Liver (tissue), 7 donors: ENCODE measurements at regions not wholly inside any gene's neighbourhood (a gene's known extent, or its start where the extent isn't known, plus 50 kb on each side); places are given as distances from the start of the nearest gene placed in this dataset.
A peak's percentile ranks its signal among the peaks of the same experiment; 100 is the strongest.
"Not testable (repeated sequence)": the region's sequence is repeated elsewhere in the genome, so short reads cannot be mapped to it uniquely, and the experiment has no call there.

Experiments used
- DNase-seq: peaks from one replicate; pipeline ENCODE4 v3.0.0-alpha.2; 2017; ENCODE audit warnings: low spot score
- H3K27ac ChIP-seq, 2 donors: one replicate each; pipeline ENCODE4 v1.7.0; 2013; ENCODE audit warnings: inconsistent platforms in 2 of 2, low read length in 2 of 2, control low read depth in 1 of 2, low read depth in 1 of 2, mild to moderate bottlenecking in 1 of 2
- H3K27me3 ChIP-seq, 4 donors: one replicate each; pipeline versions ENCODE4 v1.6.1 to v1.7.0; 2013; ENCODE audit warnings: low read length in 3 of 4, inconsistent platforms in 1 of 4, mild to moderate bottlenecking in 1 of 4, moderate library complexity in 1 of 4; ENCODE audit not compliant: control insufficient read depth in 4 of 4, insufficient read depth in 4 of 4
- H3K36me3 ChIP-seq, 4 donors: one replicate each; pipeline versions ENCODE4 v1.6.1 to v1.7.0; 2013; ENCODE audit warnings: low read length in 3 of 4, mild to moderate bottlenecking in 3 of 4, low read depth in 1 of 4, moderate library complexity in 1 of 4; ENCODE audit not compliant: control insufficient read depth in 4 of 4, insufficient read depth in 3 of 4
- H3K4me1 ChIP-seq, 4 donors: one replicate each; pipeline versions ENCODE4 v1.6.1 to v1.7.0; 2013; ENCODE audit warnings: low read length in 3 of 4, mild to moderate bottlenecking in 3 of 4, moderate library complexity in 1 of 4; ENCODE audit not compliant: control insufficient read depth in 4 of 4, insufficient read depth in 4 of 4
- H3K4me3 ChIP-seq, 3 donors: one replicate each; pipeline versions ENCODE4 v1.6.1 to v1.7.0; 2013; ENCODE audit warnings: low read length in 3 of 3, control low read depth in 1 of 3, low read depth in 1 of 3, mild to moderate bottlenecking in 1 of 3
- H3K9ac ChIP-seq, 2 donors: one replicate each; pipeline ENCODE4 v1.7.0; 2013; ENCODE audit warnings: low read length in 2 of 2, mild to moderate bottlenecking in 2 of 2, moderate library complexity in 2 of 2, control low read depth in 1 of 2, low read depth in 1 of 2
- H3K9me3 ChIP-seq, 4 donors: one replicate each; pipeline versions ENCODE4 v1.6.1 to v1.7.0; 2013; ENCODE audit warnings: low read length in 3 of 4; ENCODE audit not compliant: control insufficient read depth in 4 of 4
- ATF3 ChIP-seq: IDR thresholded peaks from 2 replicates; pipeline ENCODE4 v1.6.1; 2016; ENCODE audit warnings: antibody characterized with exemption
- EGR1 ChIP-seq, 2 donors: IDR thresholded peaks; 2 replicates each; pipeline ENCODE4 v1.6.1; 2016 to 2018; ENCODE audit warnings: antibody characterized with exemption in 2 of 2, low read depth in 2 of 2
- FOXA1 ChIP-seq: IDR thresholded peaks from 2 replicates; pipeline ENCODE4 v1.6.1; 2016; ENCODE audit warnings: antibody characterized with exemption
- FOXA2 ChIP-seq: IDR thresholded peaks from 2 replicates; pipeline ENCODE4 v1.6.1; 2016; ENCODE audit warnings: antibody characterized with exemption
- GABPA ChIP-seq, 2 donors: IDR thresholded peaks in 1 of 2; conservative IDR thresholded peaks in 1 of 2; 2 replicates each; pipeline ENCODE4 v1.6.1; 2016; ENCODE audit warnings: antibody characterized with exemption in 2 of 2, mild to moderate bottlenecking in 1 of 2, moderate library complexity in 1 of 2
- HNF4A ChIP-seq, 2 donors: conservative IDR thresholded peaks; 2 replicates each; pipeline ENCODE4 v1.6.1; 2016; ENCODE audit warnings: antibody characterized with exemption in 2 of 2, mild to moderate bottlenecking in 2 of 2
- MAX ChIP-seq: IDR thresholded peaks from 2 replicates; pipeline ENCODE4 v1.6.1; 2016; ENCODE audit warnings: antibody characterized with exemption
- NR2F2 ChIP-seq: IDR thresholded peaks from 2 replicates; pipeline ENCODE4 v1.6.1; 2016; ENCODE audit warnings: antibody characterized with exemption
- RAD21 ChIP-seq, 2 donors: IDR thresholded peaks; 2 replicates each; pipeline ENCODE4 v1.6.1; 2016; ENCODE audit warnings: antibody characterized with exemption in 2 of 2, mild to moderate bottlenecking in 2 of 2
- SP1 ChIP-seq: IDR thresholded peaks from 2 replicates; pipeline ENCODE4 v1.6.1; 2018; ENCODE audit warnings: antibody characterized with exemption, mild to moderate bottlenecking
- TAF1 ChIP-seq: conservative IDR thresholded peaks from 2 replicates; pipeline ENCODE4 v1.6.1; 2016; ENCODE audit warnings: antibody characterized with exemption, mild to moderate bottlenecking
- ZBTB33 ChIP-seq: IDR thresholded peaks from 2 replicates; pipeline ENCODE4 v1.6.1; 2016; ENCODE audit warnings: antibody characterized with exemption
- WGBS: extraction: QIAGEN DNeasy Blood & Tissue Kit; methylation state at CpG from one replicate; pipeline ENCODE4 v1.1.7; 2013; 5-methylcytosine and 5-hydroxymethylcytosine counted together
- TF ChIP-seq, protein P1 (sequence below): IDR thresholded peaks from 2 replicates; pipeline ENCODE4 v1.6.1; 2016; ENCODE audit warnings: antibody characterized with exemption, mild to moderate bottlenecking
- donor health status: healthy.
- donor health status: healthy.
- donor health status: healthy.
- donor health status: healthy.

DNA sequence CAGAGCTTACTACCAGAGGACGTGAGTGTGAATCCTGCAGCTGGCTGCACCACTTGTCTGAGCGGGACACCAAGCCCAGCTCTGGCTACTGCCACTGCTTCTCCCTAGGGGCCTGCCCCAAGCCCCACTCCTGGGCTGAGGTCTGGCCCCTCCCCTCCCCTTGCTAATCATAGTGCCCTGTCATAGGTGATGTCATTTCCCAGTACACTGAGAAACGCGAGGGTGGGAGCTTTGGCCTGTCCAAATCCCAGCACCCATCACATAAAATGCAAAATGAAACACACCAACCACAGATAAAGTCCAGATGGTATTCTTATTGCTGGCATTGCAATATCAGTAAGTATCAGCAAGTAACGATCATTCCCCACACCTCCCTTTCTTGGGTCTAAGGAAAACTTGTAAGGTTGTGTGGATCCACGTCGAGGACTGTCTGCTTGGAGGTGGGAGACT is 77.7 kb downstream of the TOMM20 start:
- Histone ChIP-seq H3K9me3 (no peaks in the 10 kb centered on the region), H3K36me3 (no peaks in the 10 kb centered on the region), H3K4me1 (peaks cover 5 to 12% (median 8%) of the 10 kb centered on the region in 4 donors), H3K9ac (no peak overlapping the region), H3K4me3 (no peak overlapping the region), H3K27me3 (no peaks in the 10 kb centered on the region), H3K27ac (peak overlapping the region; percentile 6 to 73)
- WGBS: 77% methylated on average over 7 of the region's 7 CpGs
- DNase-seq: no peak
- TF ChIP-seq ZBTB33 (no peak), FOXA2 (no peak), RAD21 (IDR thresholded peaks at IDR 0.05) (no peak)
- TF ChIP-seq, protein P1, sequence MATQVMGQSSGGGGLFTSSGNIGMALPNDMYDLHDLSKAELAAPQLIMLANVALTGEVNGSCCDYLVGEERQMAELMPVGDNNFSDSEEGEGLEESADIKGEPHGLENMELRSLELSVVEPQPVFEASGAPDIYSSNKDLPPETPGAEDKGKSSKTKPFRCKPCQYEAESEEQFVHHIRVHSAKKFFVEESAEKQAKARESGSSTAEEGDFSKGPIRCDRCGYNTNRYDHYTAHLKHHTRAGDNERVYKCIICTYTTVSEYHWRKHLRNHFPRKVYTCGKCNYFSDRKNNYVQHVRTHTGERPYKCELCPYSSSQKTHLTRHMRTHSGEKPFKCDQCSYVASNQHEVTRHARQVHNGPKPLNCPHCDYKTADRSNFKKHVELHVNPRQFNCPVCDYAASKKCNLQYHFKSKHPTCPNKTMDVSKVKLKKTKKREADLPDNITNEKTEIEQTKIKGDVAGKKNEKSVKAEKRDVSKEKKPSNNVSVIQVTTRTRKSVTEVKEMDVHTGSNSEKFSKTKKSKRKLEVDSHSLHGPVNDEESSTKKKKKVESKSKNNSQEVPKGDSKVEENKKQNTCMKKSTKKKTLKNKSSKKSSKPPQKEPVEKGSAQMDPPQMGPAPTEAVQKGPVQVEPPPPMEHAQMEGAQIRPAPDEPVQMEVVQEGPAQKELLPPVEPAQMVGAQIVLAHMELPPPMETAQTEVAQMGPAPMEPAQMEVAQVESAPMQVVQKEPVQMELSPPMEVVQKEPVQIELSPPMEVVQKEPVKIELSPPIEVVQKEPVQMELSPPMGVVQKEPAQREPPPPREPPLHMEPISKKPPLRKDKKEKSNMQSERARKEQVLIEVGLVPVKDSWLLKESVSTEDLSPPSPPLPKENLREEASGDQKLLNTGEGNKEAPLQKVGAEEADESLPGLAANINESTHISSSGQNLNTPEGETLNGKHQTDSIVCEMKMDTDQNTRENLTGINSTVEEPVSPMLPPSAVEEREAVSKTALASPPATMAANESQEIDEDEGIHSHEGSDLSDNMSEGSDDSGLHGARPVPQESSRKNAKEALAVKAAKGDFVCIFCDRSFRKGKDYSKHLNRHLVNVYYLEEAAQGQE: no peak

DNA sequence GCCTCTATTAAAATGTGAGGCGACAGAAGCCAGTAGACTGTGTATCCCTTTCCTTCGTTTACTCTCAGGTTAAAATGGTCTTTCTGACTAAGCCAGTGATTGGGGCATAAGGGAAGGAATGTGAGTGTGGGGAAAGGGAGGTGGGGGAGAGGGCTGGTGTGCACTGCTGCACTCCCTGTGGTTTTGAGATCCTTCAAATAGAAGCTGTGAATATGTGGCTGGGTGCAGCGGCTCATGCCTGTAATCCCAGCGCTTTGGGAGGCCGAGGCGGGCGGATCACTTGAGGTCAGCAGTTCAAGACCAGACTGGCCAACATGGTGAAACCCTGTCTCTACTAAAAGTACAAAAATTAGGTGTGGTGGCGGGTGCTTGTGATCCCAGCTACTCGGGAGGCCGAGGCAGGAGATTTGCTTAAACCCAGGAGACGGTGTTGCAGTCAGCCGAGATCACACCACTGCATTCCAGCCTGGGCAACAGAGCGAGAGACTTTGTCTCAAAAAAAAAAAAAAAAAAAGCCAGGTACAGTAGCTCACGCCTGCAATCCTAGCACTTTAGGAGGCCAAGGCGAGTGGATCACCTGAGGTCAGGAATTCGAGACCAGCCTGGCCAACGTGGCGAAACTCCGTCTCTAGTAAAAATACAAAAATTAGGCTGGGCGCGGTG is 78.8 kb downstream of the TOMM20 start:
- not testable (repeated sequence) for DNase-seq, H3K27me3 ChIP-seq, H3K9ac ChIP-seq, H3K4me3 ChIP-seq, H3K36me3 ChIP-seq, H3K9me3 ChIP-seq
- 96% methylated on average over 21 of the region's 21 CpGs for WGBS
- peak overlapping the region in 1 of 2 donors; percentile 16 for H3K27ac ChIP-seq
- H3K4me1 ChIP-seq: peaks cover 5 to 12% (median 8%) of the 10 kb centered on the region in 4 donors

- TF ChIP-seq FOXA2: no peak
- no peak for TF ChIP-seq TAF1
- no peak for TF ChIP-seq ATF3
- no peak for TF ChIP-seq GABPA (IDR thresholded peaks at IDR 0.05 in 1 of 2, conservative IDR thresholded peaks at IDR 0.05 in 1 of 2)
- TF ChIP-seq MAX: no peak
- TF ChIP-seq FOXA1: no peak
- no peak for TF ChIP-seq NR2F2
- TF ChIP-seq EGR1 (IDR thresholded peaks at IDR 0.05; ENCODE audit: low read depth in 2 of 2): no peak
- no peak for TF ChIP-seq HNF4A (conservative IDR thresholded peaks at IDR 0.05)
- no peak for TF ChIP-seq SP1
- no peaks in the 10 kb centered on the region for H3K36me3 ChIP-seq
- no peak for DNase-seq
- H3K4me1 ChIP-seq: peaks cover 5 to 12% (median 8%) of the 10 kb centered on the region in 4 donors
- H3K27ac ChIP-seq: peak overlapping the region in 1 of 2 donors; percentile 82
- 95% methylated on average over 5 of the region's 5 CpGs for WGBS
- no peaks in the 10 kb centered on the region for H3K27me3 ChIP-seq
- no peak overlapping the region for H3K4me3 ChIP-seq
- H3K9ac ChIP-seq: no peak overlapping the region
- H3K9me3 ChIP-seq: no peaks in the 10 kb centered on the region
Observed at GRCh38 chr1:235049217-235049616, 79.4 kb downstream of the TOMM20 start.
